Mesothelial cell of epicardium (in vitro differentiated cells): ENCODE measurements at regions not wholly inside any gene's neighbourhood (a gene's known extent, or its start where the extent isn't known, plus 50 kb on each side); places are given as distances from the start of the nearest gene placed in this dataset.

Source experiments
- DNase-seq, 2 experiments: peaks; one replicate each; pipeline ENCODE4 v3.0.0; 2021; ENCODE audit warnings: low spot score in 2 of 2; ENCODE audit not compliant: unreplicated experiment in 2 of 2
- H3K27ac Mint-ChIP-seq: 2 replicates; pipeline ENCODE4 v1.8.0; 2021; ENCODE audit warnings: mixed read lengths
- H3K27me3 Mint-ChIP-seq: 2 replicates; pipeline ENCODE4 v1.8.0; 2021; ENCODE audit warnings: low read depth, mixed read lengths
- H3K36me3 Mint-ChIP-seq: 2 replicates; pipeline ENCODE4 v1.8.0; 2021; ENCODE audit warnings: mixed read lengths
- H3K4me1 Mint-ChIP-seq: 2 replicates; pipeline ENCODE4 v1.8.0; 2021; ENCODE audit warnings: mixed read lengths
- H3K4me3 Mint-ChIP-seq: 2 replicates; pipeline ENCODE4 v1.8.0; 2021; ENCODE audit warnings: mild to moderate bottlenecking, moderate library complexity, mixed read lengths
- H3K9me3 Mint-ChIP-seq: 2 replicates; pipeline ENCODE4 v1.8.0; 2021; ENCODE audit warnings: mixed read lengths
- TF ChIP-seq, protein P1 (sequence below): fragments of 200-600 bp; sonication (generic); IDR thresholded peaks from one replicate; pipeline ENCODE4 v1.5.0; 2021; ENCODE audit warnings: antibody characterized with exemption; ENCODE audit not compliant: unreplicated experiment

- H3K4me3 Mint-ChIP-seq, result no peak overlapping the region
- TF ChIP-seq, protein P1, sequence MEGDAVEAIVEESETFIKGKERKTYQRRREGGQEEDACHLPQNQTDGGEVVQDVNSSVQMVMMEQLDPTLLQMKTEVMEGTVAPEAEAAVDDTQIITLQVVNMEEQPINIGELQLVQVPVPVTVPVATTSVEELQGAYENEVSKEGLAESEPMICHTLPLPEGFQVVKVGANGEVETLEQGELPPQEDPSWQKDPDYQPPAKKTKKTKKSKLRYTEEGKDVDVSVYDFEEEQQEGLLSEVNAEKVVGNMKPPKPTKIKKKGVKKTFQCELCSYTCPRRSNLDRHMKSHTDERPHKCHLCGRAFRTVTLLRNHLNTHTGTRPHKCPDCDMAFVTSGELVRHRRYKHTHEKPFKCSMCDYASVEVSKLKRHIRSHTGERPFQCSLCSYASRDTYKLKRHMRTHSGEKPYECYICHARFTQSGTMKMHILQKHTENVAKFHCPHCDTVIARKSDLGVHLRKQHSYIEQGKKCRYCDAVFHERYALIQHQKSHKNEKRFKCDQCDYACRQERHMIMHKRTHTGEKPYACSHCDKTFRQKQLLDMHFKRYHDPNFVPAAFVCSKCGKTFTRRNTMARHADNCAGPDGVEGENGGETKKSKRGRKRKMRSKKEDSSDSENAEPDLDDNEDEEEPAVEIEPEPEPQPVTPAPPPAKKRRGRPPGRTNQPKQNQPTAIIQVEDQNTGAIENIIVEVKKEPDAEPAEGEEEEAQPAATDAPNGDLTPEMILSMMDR, result no peak
- DNase-seq, result no peak
Measured at GRCh38 chr15:39357480-39358268, 223.2 kb upstream of the THBS1 start.

DNA sequence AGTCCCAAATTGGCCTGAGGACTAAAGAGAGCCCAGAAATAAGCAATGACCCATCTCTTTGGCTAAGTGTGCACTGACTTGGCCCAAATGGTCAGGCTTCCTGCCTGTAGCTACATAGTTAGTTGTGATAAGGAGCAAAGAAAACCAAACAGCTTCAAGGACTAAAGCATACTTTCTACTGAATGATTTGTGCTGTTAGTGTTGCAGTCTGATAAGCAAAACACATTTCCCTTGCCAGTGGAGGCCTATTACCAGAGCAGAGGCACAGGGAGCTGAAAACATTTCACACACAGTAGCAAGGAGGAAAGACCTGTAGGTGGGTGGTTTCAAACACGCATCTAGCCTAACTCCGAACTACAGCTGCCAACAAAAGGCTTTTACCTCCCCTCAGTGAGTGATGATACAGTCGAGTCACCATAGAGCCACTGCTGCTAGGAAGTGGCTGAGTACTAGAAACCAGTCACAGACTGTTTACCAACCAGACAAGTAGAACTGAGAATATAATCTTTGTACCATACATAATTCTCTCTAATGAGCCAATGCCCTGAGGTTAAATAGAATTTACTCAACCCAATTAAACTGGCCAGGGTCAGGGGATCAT is 222.3 kb upstream of the THBS1 start:
- H3K4me3 Mint-ChIP-seq, result no peak overlapping the region
- TF ChIP-seq, protein P1, result no peak
- peak overlapping the region; percentile 38 for H3K27ac Mint-ChIP-seq
- H3K4me1 Mint-ChIP-seq, result peaks cover 46% of the 10 kb centered on the region
- H3K9me3 Mint-ChIP-seq, result no peaks in the 10 kb centered on the region
- no peaks in the 10 kb centered on the region for H3K27me3 Mint-ChIP-seq
- DNase-seq, result no peak
- H3K36me3 Mint-ChIP-seq, result no peaks in the 10 kb centered on the region

More at GRCh38 chr15:39357480-39358268, 223.2 kb upstream of the THBS1 start:
- H3K4me1 Mint-ChIP-seq, result peaks cover 37% of the 10 kb centered on the region
- H3K27me3 Mint-ChIP-seq, result no peaks in the 10 kb centered on the region
- peak overlapping the region; percentile 57 for H3K27ac Mint-ChIP-seq
- no peaks in the 10 kb centered on the region for H3K36me3 Mint-ChIP-seq
- no peaks in the 10 kb centered on the region for H3K9me3 Mint-ChIP-seq

- Mint-ChIP-seq H3K4me3 (no peak overlapping the region), H3K36me3 (no peaks in the 10 kb centered on the region), H3K9me3 (no peaks in the 10 kb centered on the region), H3K27ac (no peak overlapping the region), H3K4me1 (peaks cover 58% of the 10 kb centered on the region), H3K27me3 (no peaks in the 10 kb centered on the region)
- DNase-seq, result no peak
- TF ChIP-seq, protein P1, result no peak
Measured at GRCh38 chr15:39359771-39360170, 221.1 kb upstream of the THBS1 start.

DNA sequence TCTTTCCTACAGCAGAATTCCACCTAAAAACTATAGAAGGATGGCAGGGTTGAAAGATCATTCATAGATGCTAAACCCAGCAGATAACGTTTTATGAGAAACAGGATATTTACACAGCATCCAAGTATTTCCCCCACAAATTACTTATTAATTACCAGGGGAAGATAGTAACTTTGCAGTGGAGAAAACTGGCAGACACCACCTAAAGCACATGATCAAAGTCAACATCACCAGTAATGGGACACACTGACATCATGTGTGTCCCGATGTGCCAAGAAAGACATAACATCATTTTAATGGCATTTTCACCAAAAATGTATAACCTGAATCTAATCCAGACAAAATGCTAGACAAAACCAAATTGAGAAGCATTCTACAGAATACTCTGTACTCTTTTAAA is 220.4 kb upstream of the THBS1 start:
- Mint-ChIP-seq H3K27ac (no peak overlapping the region), H3K4me1 (peaks cover 65% of the 10 kb centered on the region)
- DNase-seq, result no peak

GRCh38 chr15:39361497-39361896 is 219.4 kb upstream of the THBS1 start:
- H3K9me3 Mint-ChIP-seq, result no peaks in the 10 kb centered on the region
- peaks cover 65% of the 10 kb centered on the region for H3K4me1 Mint-ChIP-seq
- no peak for DNase-seq
- no peaks in the 10 kb centered on the region for H3K36me3 Mint-ChIP-seq
- H3K27me3 Mint-ChIP-seq, result no peaks in the 10 kb centered on the region
- TF ChIP-seq, protein P1, result no peak
- H3K4me3 Mint-ChIP-seq, result no peak overlapping the region
- H3K27ac Mint-ChIP-seq, result no peak overlapping the region

More for the DNA sequence above, 220.4 kb upstream of the THBS1 start:
- H3K27me3 Mint-ChIP-seq, result no peaks in the 10 kb centered on the region
- TF ChIP-seq, protein P1, result no peak
- H3K36me3 Mint-ChIP-seq, result no peaks in the 10 kb centered on the region
- H3K9me3 Mint-ChIP-seq, result no peaks in the 10 kb centered on the region
- H3K4me3 Mint-ChIP-seq, result no peak overlapping the region
